NCI-H1105 treated with DMSO at 0.1 percent for 48 hours (cell line): ENCODE measurements at regions not wholly inside any gene's neighbourhood (a gene's known extent, or its start where the extent isn't known, plus 50 kb on each side); places are given as distances from the start of the nearest gene placed in this dataset.

Experiments
- DNase-seq: peaks from one replicate; lab custom pipeline; 2025; lab: John Stamatoyannopoulos, UW

GRCh38 chr3:141669434-141669833 is 68.7 kb upstream of the RNF7 start:
- DNase-seq: no peak

GRCh38 chr3:141677701-141678100 is 60.4 kb upstream of the RNF7 start:
- no peak for DNase-seq

GRCh38 chr3:141680620-141681389 is 57.3 kb upstream of the RNF7 start:
- peak; percentile 97 for DNase-seq

- DNase-seq: peak; percentile 80
Measured at GRCh38 chr3:141681390-141681780, 56.7 kb upstream of the RNF7 start.

GRCh38 chr3:141682007-141682406 is 56.1 kb upstream of the RNF7 start:
- no peak for DNase-seq

DNA sequence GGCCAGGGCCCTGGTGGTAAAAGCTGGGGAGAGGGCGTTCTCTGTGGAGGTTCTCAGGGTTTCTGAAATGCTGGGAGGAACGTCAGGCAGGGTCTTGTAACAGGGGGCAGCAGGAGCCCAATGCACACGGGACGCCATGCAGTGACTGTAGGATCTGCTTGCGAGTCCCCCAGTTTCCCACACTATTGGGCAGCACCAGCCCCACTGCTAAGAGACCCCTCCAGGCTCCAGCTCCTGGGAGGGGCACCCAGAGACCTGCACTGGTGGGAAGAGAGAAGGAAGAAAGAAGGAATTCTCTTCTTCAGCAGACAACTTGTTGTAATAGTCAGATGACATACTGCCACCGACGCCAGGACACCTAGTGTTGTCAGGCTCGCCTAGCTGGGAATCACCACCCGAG is 55.2 kb upstream of the RNF7 start:
- DNase-seq: no peak

DNA sequence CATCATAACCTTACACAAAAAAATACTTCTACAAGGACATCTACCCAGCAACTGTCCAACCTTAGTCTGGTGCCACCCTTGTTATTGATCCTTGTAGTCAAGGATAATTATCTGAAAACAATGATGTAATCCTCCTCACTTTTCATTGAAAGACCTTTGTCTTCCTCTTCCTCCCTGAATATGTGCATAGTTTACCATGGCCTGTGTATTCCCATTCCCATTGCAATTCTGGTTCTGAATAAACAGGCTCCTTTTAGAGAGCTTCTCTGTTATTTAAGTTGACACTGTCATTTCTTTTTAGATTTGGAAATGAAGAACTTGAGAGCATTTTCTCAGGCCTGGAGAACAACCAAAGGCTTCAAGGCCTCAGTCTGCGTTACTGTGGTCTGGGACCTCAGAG is 53.3 kb upstream of the RNF7 start:
- DNase-seq: no peak

- peak; percentile 84 for DNase-seq
Measured at GRCh38 chr3:141686466-141687291, 51.4 kb upstream of the RNF7 start.
